Tibial nerve (tissue), 4 donors: ENCODE measurements at regions not wholly inside any gene's neighbourhood (a gene's known extent, or its start where the extent isn't known, plus 50 kb on each side); places are given as distances from the start of the nearest gene placed in this dataset.

Experiments used
- CTCF ChIP-seq, 5 experiments: fragments of 200-600 bp in 3 of 5; fragments of 450-650 bp in 2 of 5; sonication (generic) in 3 of 5; IDR thresholded peaks; one replicate each; pipeline ENCODE4 v1.5.1; 2016 to 2019; ENCODE audit warnings: antibody characterized with exemption in 5 of 5, mild to moderate bottlenecking in 3 of 5, moderate library complexity in 2 of 5
- EP300 ChIP-seq, 2 donors: sonication (generic); formaldehyde crosslinking; IDR thresholded peaks; one replicate each; pipeline ENCODE4 v1.6.1; 2017; ENCODE audit warnings: antibody characterized with exemption in 2 of 2, mild to moderate bottlenecking in 1 of 2
- POLR2A ChIP-seq, 2 donors: fragments of 450-650 bp; IDR thresholded peaks; one replicate each; pipeline ENCODE4 v1.6.1; 2017; ENCODE audit warnings: antibody characterized with exemption in 2 of 2, mild to moderate bottlenecking in 2 of 2, moderate library complexity in 2 of 2

GRCh38 chr5:106094204-106094607, 1576.5 kb downstream of the EFNA5 start:
- no peak for TF ChIP-seq EP300 (IDR thresholded peaks at IDR 0.05)
- no peak for TF ChIP-seq CTCF (IDR thresholded peaks at IDR 0.05)
- no peak for TF ChIP-seq POLR2A (IDR thresholded peaks at IDR 0.05)
